Left lobe of liver (tissue), 2 donors: ENCODE measurements at regions not wholly inside any gene's neighbourhood (a gene's known extent, or its start where the extent isn't known, plus 50 kb on each side); places are given as distances from the start of the nearest gene placed in this dataset.

ENCODE experiments used
- ATAC-seq: fragments of 200-7000 bp; cut with Tn5 transposase; one replicate; pipeline ENCODE4 v1.9.1; 2020; ENCODE audit warnings: mild to moderate bottlenecking, moderate library complexity
- DNase-seq: peaks from one replicate; pipeline ENCODE4 v3.0.0-alpha.2; 2020; ENCODE audit warnings: low spot score
- donor health status: DM: no; HTN: no; CAD: no; lungs with moderate emphysema.
- donor health status: DM: no; HTN: yes; CAD: no.

DNA sequence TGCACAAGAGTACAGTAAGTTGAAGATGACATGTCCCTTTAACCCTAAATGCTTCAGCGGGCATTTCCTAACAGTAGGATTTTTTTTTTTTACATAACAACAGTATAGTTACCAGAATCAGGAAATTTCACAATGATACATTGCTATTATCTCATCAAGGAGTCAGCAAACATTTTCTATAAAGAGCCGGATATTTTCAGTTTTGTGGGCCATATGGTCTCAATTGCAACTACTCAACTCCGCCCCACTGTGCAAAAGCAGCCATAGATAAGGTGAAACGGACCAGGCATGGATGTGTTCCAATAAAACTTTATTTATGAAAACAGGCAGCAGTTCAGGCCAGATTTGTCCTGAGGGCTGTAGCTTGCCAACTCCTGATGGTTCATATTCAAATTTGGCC, 130.6 kb downstream of the SMAD6 start:
- ATAC-seq (no peak), DNase-seq (no peak)

DNA sequence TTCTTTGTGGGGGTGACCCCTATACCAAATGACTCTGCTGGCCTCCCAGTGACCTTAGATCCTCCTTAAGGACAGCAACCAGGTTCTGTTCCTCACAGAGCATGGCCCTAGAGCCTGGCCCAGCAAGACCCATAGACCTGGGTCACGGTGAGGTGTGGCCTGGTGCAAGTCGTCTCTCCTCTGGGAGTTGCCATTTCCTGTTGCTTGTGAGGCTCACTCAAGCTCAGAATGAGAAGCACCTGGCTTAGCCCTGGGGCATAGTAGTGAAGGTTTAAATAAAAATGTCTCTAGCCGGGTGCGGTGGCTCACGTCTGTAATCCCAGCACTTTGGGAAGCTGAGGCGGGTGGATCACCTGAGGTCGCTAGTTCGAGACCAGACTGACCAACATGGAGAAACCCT, 131.3 kb downstream of the SMAD6 start:
- DNase-seq (no peak), ATAC-seq (no peak)

DNA sequence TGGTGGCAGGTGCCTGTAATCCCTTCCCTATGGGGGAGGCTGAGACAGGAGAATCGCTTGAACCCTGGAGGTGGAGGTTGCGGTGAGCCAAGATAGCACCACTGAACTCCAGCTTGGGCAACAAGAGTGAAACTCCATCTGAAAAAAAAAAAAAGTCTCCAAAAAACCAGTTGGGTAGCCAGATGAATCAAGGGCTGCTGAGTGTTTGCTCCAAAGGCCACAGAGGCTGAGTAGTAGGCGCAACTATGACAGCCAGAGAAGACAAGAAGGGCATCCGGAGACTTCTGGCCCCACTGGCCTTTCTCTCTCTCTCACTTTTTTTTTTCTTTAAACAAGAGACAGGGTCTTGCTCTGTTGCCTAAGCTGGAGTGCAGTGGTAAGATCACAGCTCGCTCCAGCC, 131.8 kb downstream of the SMAD6 start:
- DNase-seq (no peak), ATAC-seq (no peak)

DNA sequence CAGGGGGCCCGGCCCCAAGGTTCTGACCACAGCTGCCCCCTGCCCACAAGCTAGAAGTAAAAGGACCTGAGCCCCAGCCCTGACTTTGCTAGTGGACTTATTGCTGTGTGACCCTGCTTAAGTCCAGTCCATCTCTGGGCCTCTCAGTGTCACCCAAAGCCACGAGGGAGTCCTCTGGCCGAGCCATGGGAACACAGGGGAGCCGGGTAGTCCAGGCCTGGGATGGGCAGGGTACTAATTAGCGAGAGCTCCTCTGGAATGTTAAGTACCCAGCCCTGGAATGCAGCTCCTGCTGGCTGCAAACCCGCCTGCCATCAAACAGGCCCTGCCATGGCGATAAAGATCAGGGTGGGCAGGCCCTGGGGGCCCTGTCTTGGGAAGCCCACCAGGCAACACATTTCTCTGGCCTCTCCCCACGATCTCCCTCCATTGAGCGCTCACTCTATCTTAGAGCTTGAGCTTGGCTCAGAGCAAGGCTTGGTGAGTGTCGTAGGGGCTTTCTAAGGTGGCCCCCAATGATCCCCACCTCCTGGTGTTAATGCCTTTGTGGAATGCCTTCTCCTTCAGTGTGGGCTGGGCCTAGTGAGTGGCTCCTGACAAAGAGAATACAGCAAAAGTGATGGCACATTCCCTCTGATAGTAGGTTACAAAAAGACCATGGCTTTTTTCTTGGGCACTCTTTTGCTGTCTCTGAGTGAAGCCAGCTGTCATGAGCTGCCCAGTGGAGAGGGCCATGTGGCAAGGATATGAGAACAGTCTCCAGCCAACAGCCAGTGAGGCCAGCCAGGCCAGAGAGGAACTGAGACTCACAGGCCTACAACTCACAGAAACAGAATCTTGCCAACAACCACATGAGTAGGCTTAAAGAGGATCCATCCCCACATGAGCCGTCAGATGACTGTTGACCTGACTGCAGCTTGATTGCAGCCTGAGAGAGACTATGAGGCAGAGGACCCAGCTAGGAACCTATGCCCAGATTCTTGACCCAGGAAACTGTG, 133.1 kb downstream of the SMAD6 start:
- DNase-seq, result no peak
- peak; percentile 13 for ATAC-seq

DNA sequence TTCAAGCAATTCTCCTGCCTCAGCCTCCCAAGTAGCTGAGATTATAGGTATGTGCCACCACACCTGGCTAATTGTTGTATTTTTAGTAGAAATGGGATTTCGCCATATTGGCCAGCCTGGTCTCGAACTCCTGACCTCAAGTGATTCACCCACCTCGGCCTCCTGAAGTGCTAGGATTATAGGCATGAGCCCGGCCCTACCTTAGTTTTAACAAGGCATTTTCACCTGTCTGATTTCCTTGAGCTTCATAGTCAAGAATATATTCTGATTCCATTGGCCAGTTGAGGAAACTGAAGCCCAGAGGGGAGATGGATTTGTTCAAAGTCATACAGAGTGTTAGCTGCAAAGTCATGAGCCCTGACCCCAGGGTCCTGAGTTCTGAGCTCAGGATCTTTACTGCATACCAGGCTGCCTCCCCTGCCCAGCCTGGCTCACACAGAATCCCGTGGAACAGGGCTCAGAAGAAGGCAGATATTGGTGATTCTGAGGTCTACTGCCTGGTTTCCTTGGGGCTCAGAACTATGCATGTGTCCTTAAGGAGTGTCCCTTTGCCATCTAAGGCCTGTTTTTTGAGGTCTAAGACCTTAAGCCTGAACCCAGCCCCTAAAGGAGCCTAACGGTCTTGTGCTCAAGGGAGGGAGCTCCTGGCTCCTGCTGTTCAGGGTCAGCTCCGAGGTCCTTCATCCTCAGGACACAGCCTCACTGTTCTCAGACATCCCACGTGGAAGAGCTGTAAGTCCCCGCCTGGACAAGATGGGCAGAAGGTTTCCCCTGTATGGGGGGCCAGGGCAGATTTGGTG, 134.4 kb downstream of the SMAD6 start:
- no peak for DNase-seq

DNA sequence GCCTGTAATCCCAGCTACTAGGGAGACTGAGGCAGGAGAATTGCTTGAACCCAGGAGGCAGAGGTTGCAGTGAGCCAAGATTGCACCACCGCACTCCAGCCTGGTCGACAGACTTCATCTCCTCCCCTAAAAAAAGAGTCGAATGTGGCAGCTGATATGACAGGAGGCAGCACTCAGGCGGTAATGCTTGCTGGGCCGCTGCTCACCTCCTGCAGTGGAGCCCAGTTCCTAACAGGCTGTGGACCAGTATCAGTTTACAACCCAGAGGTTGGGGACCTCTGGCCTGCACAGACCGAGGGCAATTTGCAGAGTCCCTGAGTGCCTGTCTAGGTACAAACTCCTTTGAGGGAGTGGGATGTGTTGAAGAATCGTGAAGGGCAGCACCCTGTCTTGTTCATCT, 136.2 kb downstream of the SMAD6 start:
- no peak for ATAC-seq

More for the DNA sequence above, 134.4 kb downstream of the SMAD6 start:
- no peak for ATAC-seq

DNA sequence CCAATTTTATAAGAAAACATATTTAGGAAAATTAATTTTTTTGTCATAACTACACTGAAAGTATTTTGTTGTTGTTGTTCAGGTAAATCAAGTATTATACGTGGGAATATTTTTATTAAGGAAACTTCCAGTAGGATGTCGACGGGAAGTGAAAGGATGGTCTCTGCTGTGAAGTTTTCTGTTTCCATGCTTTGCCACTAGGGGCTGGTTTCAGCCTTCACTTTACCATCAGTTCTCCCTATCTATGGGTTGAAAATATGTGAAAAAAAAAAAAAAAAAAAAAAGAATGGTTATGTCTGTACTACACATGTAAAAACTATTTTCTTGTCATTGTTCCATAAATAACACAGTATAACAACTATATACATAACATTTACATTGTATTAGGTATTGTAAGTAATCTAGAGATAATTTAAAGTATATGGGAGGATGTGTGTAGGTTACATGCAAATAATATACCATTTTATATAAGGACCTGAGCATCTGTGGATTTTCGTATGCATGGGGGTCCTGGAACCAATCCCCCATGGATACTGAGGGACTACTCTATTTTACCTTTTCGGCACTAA, 136.7 kb downstream of the SMAD6 start:
- ATAC-seq (no peak), DNase-seq (no peak)

More for the DNA sequence above, 136.2 kb downstream of the SMAD6 start:
- no peak for DNase-seq

DNA sequence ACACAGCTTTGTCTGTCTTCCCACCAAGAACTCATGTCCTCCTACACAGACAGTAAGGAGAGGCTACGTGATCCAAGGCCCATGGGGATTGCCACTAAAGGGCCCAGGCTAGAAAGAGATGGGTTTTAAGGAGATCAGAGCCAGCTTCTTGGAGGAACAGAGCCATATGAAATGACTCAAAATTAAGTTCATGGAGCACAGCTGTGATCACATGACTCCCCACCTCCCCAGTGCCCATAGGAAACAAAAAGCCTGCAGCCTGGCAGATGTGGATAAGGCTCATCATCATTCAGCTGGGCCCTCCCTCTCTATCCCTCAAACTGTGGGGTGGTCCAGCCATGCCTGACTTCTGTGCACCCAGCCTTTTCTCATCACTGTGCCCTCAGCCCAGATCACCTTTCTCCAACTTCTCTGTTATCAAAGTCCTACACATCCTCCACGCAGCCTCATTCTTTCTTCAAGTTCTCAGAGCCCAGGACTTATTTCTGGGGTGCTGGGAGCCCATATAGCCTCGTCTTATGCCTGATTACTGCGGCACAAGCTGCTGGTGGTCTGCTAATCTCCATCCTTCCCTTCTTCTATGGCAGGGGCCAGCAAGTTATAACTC, 137.6 kb downstream of the SMAD6 start:
- ATAC-seq (no peak), DNase-seq (no peak)

DNA sequence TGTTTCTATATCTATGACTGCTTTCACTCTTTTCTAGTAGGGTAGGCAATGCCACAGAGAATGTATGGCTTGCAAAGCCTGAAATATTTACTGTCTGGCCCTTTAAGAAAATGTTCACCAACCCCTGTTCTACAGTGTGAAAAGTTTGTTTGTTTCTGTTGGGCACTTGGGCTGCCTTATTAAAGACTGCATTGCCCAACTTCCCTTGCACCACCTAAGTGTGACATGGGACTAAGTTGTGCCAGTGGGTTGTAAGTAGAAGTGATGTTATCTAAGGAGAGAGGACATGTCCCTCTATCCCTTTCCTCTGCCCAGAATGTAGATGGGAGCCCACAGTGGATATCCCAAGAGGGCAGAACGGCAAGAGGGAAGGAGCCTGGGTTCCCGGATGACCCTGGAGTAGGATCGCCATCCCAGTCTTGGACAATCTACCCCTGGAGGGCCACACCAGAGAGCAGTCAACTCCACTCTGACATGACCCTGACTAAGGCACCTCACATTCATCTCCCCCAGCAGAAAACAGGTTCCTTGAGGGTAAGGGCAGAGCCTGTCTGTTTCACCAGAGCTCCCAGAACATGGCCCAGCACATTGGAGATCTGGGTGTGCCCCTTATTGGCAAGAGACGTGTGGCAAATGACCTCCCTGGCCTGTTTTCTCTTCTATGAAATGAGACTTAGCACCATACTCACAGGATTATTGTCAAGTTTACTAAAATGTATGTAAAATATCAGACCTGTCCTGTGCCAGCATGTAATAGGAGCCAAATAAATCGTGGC, 138.8 kb downstream of the SMAD6 start:
- ATAC-seq, result no peak
- no peak for DNase-seq

DNA sequence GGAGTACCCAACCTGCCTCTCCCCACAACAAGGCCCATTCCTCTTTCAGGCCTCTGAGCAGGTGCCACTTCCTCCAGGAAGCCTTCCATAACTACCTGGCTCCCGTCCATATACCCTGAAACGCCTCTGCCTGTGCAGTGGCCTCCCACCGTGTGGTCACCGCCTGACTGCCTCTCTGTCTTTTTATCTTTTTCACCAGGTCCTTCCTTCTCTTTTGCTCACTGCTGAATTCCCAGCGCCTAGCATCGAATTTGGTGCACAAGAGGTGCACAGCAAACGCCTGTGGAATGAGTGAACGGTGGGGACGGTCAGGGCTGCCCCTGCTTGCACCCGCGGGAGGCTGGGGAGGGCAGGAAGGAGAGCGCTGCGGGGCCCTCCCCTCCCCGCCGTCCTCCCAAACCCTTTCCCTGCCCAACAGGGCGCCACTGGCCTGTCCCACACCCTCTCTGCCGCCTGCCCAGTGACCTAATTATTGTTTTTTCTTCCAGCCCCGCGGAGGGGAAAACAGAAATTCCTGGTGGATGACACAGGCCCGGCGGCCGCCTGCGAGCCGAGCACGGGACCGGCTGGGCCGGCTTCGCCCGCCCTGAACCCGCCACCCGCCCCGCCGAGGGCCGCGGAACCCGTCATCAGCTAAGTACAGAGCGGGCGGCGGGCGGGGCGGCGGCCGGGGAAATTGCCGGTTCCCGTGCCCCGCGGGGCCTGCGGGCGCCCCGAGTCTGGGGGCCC, 140.1 kb downstream of the SMAD6 start:
- DNase-seq (peak; percentile 70), ATAC-seq (peak; percentile 77)

DNA sequence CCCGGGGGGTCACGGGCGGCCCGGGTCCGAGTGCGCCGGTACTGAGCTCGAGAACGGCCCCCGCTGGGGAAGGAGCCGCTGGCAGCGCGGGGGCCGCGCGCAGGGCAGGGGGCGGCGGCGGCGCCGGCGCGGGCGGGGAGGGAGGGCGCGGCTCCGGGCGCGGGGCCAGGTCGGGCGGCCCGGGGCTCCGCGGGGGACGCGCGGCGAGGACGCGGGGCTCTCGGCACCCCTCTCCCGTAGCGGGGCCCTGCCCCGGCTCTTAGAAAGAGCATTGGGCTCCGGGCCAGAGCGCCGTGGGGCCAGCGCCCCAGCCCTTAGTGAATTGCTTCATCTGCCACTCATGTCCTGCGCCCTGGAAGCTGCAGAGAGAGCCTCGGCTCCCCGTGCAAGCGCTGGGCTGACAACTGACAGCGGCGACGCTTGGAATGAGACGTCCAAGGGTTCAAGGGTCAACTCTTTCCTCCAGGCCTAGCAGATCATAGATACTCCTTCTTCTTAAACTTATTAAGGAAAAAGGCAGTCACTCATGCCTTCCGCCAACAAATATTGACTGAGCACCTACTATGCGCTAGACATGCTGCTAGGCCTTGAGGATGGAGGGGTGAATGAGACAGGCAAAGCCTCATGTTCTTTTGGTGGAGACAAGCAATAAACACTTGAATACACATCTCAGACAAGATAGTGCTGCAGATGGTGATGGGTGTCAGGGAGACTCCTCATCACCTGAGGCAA, 140.8 kb downstream of the SMAD6 start:
- peak; percentile 85 for DNase-seq

DNA sequence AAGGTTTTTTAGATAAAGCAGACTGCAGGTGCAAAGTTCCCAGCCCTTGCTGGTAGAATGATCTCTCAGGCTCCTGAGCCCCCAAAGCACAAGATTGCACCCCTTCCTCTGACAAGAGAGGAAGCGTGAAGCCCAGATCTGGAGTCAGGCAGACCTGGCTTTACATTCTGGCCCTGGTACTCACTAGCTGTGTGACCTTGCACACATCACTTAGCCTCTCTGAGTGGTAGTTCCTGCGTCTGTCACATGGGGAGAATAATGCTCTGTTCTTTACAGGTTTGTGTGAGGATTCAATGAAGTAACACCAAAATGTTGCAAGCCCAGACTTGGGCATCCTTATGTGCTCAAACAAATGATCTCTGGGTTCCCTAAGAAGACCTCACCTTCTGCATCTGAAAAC, 141.5 kb downstream of the SMAD6 start:
- no peak for DNase-seq
- ATAC-seq, result no peak

More for the DNA sequence above, 140.8 kb downstream of the SMAD6 start:
- ATAC-seq, result peak; percentile 87

DNA sequence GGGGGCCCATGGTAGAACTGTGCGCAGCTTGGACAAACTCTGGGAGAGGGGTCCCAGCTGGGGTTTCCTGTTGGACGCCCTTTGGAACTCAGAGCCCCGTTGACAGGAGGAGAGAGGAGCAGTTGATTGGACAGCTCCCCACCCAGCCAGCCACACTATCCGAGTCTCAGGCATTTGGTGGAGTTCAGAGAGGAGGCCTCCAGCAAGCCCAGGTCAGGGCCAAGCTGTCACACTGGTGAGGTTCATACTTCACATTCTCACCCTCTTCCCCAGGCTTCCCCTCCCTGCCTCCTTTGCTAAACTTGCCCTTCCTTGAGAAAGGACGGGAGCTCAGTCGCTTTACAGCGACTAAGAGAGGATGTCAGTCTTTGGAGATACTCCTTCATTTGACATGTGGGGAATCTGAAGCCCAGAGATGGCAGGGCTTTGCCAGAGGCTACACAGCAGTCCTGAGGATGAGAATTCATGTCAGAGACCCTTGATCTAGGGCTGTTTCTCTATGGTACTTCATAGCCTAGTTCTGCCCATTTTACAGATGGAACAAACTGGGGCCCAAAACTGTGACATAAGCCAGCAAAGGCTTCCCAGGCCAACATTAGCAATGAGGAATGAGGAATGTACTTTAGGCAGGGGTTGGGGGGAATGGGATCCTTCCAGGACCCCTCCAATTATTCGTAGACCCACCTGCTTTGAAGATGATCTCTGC, 142.2 kb downstream of the SMAD6 start:
- no peak for ATAC-seq
- no peak for DNase-seq

DNA sequence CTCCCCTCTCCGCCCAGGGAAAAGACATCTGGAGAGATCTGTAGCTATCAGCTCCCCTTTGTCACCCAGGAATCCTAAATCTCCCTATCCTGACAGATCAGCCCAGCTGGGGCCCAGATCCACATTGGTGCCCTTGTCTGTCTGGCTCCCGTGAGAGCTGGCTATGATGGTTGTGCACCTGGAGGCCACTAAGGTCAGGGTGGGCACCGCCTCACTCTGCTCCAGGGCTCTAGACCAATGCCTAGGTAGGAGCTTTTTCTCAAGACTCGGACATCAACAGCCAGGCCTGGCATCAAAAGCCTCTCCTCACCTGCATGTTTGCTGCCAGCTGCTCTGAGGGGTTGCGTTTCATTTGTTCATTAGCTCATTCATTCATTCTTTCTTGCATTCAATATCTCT, 142.7 kb downstream of the SMAD6 start:
- ATAC-seq, result no peak
- no peak for DNase-seq

DNA sequence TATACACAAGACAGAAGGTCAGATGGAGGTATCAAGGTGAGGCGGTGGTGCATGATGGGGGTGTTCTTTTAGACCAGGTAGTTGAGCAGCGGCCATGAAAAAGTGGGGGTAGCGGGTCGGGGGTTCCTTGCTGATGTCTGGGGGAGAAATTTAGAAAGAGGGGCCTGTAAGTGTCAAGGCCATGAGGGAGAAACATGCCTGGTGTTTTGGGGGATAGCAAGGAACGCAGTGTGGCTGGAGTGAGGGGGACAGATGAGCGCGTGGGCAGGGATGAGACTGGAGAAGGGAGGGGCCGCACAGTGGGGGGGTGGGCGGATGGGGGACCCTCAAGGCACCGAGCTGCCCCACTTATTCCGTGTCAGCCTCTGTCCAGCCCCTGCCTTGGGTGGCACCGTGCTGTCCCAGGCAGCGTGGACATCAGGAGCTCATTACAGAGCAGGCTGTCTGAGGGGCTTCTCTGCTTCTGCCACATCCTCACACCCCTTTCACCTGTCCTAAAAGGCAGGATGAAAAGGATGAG, 143.3 kb downstream of the SMAD6 start:
- no peak for DNase-seq
- ATAC-seq, result no peak

DNA sequence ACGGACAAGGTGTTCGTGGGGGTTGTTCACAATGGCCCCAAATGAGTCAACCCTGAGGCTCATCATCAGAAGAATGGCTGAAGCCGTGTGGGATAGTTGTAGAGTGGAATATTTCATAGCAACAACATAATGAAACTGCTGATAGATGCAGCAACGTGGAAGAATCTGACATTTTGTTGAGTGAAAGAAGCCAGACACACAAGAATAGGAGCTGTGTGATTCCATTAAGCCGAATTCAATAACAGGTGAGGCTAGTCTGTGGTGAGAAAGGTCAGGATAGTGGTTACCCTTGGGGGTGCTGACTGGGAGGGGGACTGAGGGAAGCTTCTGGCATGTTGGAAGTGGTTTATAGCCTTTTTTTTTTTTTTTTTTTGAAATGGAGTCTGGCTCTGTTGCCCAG, 144.0 kb downstream of the SMAD6 start:
- ATAC-seq, result no peak
- no peak for DNase-seq

DNA sequence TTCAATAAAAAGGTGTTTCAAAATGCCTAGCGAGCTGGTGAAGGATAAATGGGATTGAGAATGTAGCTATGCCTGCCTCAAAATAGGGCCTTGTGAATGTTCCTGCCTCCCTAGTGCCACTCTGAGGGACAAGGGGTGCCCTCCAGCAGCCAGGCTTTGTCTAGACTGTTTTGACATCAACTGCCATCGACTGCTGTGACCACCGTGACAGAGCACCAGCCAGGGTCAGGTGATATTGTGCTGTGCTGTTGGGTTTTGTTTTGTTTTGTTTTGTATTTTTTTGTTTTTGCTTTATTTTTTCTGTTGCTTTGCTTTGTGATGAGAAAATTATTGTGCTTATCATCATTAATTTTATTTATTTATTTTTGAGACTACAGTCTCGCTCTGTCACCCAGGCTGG, 144.8 kb downstream of the SMAD6 start:
- no peak for DNase-seq

DNA sequence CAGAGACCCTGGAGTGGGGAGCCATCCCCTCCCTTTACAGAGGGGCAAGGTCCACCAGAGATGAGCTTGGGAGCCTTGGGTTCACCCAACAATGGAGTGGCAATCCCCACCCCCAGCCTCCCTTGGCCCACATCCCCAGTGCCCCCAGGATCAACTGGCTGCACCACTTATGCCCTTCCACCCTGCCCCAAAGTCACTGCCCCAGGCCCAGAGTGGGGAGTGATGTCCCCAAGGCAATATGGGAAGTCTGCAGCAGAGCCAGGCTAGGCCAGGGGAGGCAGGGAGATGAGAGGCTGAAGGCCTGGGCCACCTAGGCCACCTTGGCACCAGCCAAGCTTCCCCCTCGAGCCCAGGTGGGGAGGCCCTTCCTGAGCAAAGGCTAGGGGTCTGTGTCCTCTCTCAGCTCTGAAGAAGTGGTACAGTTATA, 145.5 kb downstream of the SMAD6 start:
- DNase-seq (no peak), ATAC-seq (no peak)

More for the DNA sequence above, 144.8 kb downstream of the SMAD6 start:
- no peak for ATAC-seq
